Body of pancreas (tissue), 4 donors: ENCODE measurements at regions not wholly inside any gene's neighbourhood (a gene's known extent, or its start where the extent isn't known, plus 50 kb on each side); places are given as distances from the start of the nearest gene placed in this dataset.

Source experiments
- ATAC-seq: fragments of 150-250 bp; one replicate; pipeline ENCODE4 v1.9.1; 2016
- DNase-seq, 4 donors: peaks; one replicate each; pipeline ENCODE4 v3.0.0-alpha.2; 2019
- H3K27ac ChIP-seq, 4 donors: fragments of 200-600 bp; sonication (generic); 1 replicate in 3 of 4; 2 replicates in 1 of 4; pipeline versions ENCODE4 v1.5.1 to v1.6.1; 2016 to 2019; ENCODE audit warnings: mild to moderate bottlenecking in 1 of 4, mixed read lengths in 1 of 4, moderate library complexity in 1 of 4
- H3K27me3 ChIP-seq, 2 donors: fragments of 200-600 bp; sonication (generic); one replicate each; pipeline ENCODE4 v1.6.0; 2016; ENCODE audit warnings: mild to moderate bottlenecking in 1 of 2
- H3K36me3 ChIP-seq, 2 donors: fragments of 200-600 bp; sonication (generic); replicated peaks in 1 of 2; 2 replicates each; pipeline ENCODE4 v1.5.1; 2016; ENCODE audit warnings: low read depth in 2 of 2; ENCODE audit not compliant: insufficient read depth in 1 of 2
- H3K4me1 ChIP-seq: fragments of 200-600 bp; sonication (generic); one replicate; pipeline ENCODE4 v1.6.0; 2016
- H3K4me3 ChIP-seq, 2 donors: fragments of 200-600 bp; sonication (generic); 1 replicate in 1 of 2; 2 replicates in 1 of 2; pipeline ENCODE4 v1.5.1; 2016 to 2019
- H3K9me3 ChIP-seq, 3 donors: fragments of 200-600 bp; sonication (generic); 1 replicate in 2 of 3; 2 replicates in 1 of 3; pipeline ENCODE4 v1.5.1; 2016
- CTCF ChIP-seq, 7 experiments: fragments of 450-650 bp in 4 of 7; fragments of 200-600 bp in 3 of 7; sonication (generic) in 3 of 7; IDR thresholded peaks; one replicate each; pipeline ENCODE4 v1.5.1; 2016 to 2019; ENCODE audit warnings: antibody characterized with exemption in 7 of 7
- POLR2A ChIP-seq, 3 donors: fragments of 450-650 bp; IDR thresholded peaks; one replicate each; pipeline ENCODE4 v1.6.1; 2016; ENCODE audit warnings: antibody characterized with exemption in 3 of 3, mild to moderate bottlenecking in 2 of 3
- WGBS, 2 donors: methylation state at CpG; one replicate each; pipeline ENCODE4 v1.1.5; 2017; 5-methylcytosine and 5-hydroxymethylcytosine counted together
- intact Hi-C: fragments of 100-400 bp; cut with DNase I; formaldehyde crosslinking; loops from one replicate; pipeline ENCODE4 v1.15.1; 2023

GRCh38 chr6:142653710-142654420, 291.1 kb downstream of the HIVEP2 start:
- no peak overlapping the region for H3K4me3 ChIP-seq
- TF ChIP-seq POLR2A (IDR thresholded peaks at IDR 0.05) (no peak), CTCF (IDR thresholded peaks at IDR 0.05) (no peak)
- no peak for ATAC-seq
- intact Hi-C loops, result no loop called here
- H3K9me3 ChIP-seq, result no peaks in the 10 kb centered on the region
- H3K27me3 ChIP-seq, result no peaks in the 10 kb centered on the region
- no peaks in the 10 kb centered on the region for H3K36me3 ChIP-seq
- no peak for DNase-seq
- 58 to 60% methylated on average over 5 of the region's 5 CpGs for WGBS, 2 donors
- no peak overlapping the region for H3K27ac ChIP-seq
- H3K4me1 ChIP-seq, result no peaks in the 10 kb centered on the region

- Histone ChIP-seq H3K36me3 (no peaks in the 10 kb centered on the region), H3K4me3 (no peak overlapping the region), H3K9me3 (peaks cover 0 to 4% (median 0%) of the 10 kb centered on the region in 3 donors), H3K27me3 (no peaks in the 10 kb centered on the region), H3K27ac (no peak overlapping the region), H3K4me1 (no peaks in the 10 kb centered on the region)
- DNase-seq, result no peak
- TF ChIP-seq POLR2A (IDR thresholded peaks at IDR 0.05) (no peak), CTCF (IDR thresholded peaks at IDR 0.05) (no peak)
- no peak for ATAC-seq
- 14% methylated on average over 2 of the region's 2 CpGs for WGBS, 2 donors
- intact Hi-C loops, result no loop called here
These were observed 285.3 kb downstream of the HIVEP2 start for GRCh38 chr6:142659661-142660060.

GRCh38 chr6:142665393-142665792, 279.6 kb downstream of the HIVEP2 start:
- WGBS, 2 donors, result 30 to 46% methylated on average over 2 of the region's 2 CpGs
- Histone ChIP-seq H3K27me3 (no peaks in the 10 kb centered on the region), H3K4me3 (no peak overlapping the region), H3K4me1 (peaks cover 3% of the 10 kb centered on the region), H3K27ac (no peak overlapping the region), H3K36me3 (no peaks in the 10 kb centered on the region), H3K9me3 (peaks cover 0 to 4% (median 0%) of the 10 kb centered on the region in 3 donors)
- intact Hi-C loops, result no loop called here
- no peak for DNase-seq
- no peak for ATAC-seq
- no peak for TF ChIP-seq CTCF (IDR thresholded peaks at IDR 0.05)
- TF ChIP-seq POLR2A (IDR thresholded peaks at IDR 0.05), result no peak

GRCh38 chr6:142666599-142667185, 278.3 kb downstream of the HIVEP2 start:
- Histone ChIP-seq H3K36me3 (no peaks in the 10 kb centered on the region), H3K9me3 (peaks cover 0 to 4% (median 0%) of the 10 kb centered on the region in 3 donors), H3K27me3 (no peaks in the 10 kb centered on the region), H3K4me3 (no peak overlapping the region), H3K27ac (no peak overlapping the region), H3K4me1 (peaks cover 3% of the 10 kb centered on the region)
- DNase-seq (no peak), ATAC-seq (no peak)
- 86 to 87% methylated on average over 4 of the region's 4 CpGs for WGBS, 2 donors
- intact Hi-C loops, result no loop called here
- TF ChIP-seq POLR2A (IDR thresholded peaks at IDR 0.05) (no peak), CTCF (IDR thresholded peaks at IDR 0.05) (no peak)
